ENCODE measurements at regions not wholly inside any gene's neighbourhood (a gene's known extent, or its start where the extent isn't known, plus 50 kb on each side); places are given as distances from the start of the nearest gene placed in this dataset.

- no peak for DNase-seq
Measured at GRCh38 chr5:164553851-164554250, 1048.4 kb downstream of the MAT2B start.

- DNase-seq, result no peak
Measured at GRCh38 chr5:164555809-164556208, 1050.4 kb downstream of the MAT2B start.

- no peak for DNase-seq
Measured at GRCh38 chr5:164560216-164560615, 1054.8 kb downstream of the MAT2B start.

GRCh38 chr5:164561933-164562872 lies 1056.8 kb downstream of the MAT2B start:
- no peak for DNase-seq

- no peak for DNase-seq
Measured at GRCh38 chr5:164563370-164563769, 1058.0 kb downstream of the MAT2B start.

GRCh38 chr5:164573397-164573796 lies 1068.0 kb downstream of the MAT2B start:
- no peak for DNase-seq

- DNase-seq, result no peak
Measured at GRCh38 chr5:164577201-164577600, 1071.8 kb downstream of the MAT2B start.

GRCh38 chr5:164577742-164578141 lies 1072.3 kb downstream of the MAT2B start:
- DNase-seq, result no peak

GRCh38 chr5:164578401-164578800 lies 1073.0 kb downstream of the MAT2B start:
- DNase-seq, result no peak

GRCh38 chr5:164578911-164579310 lies 1073.5 kb downstream of the MAT2B start:
- DNase-seq, result no peak

GRCh38 chr5:164580155-164580554 lies 1074.7 kb downstream of the MAT2B start:
- DNase-seq, result no peak

- no peak for DNase-seq
Measured at GRCh38 chr5:164581889-164582288, 1076.5 kb downstream of the MAT2B start.

- no peak for DNase-seq
Measured at GRCh38 chr5:164593982-164594381, 1088.6 kb downstream of the MAT2B start.

- no peak for DNase-seq
Measured at GRCh38 chr5:164597293-164597900, 1092.0 kb downstream of the MAT2B start.

- DNase-seq, result no peak
Measured at GRCh38 chr5:164600274-164600673, 1094.9 kb downstream of the MAT2B start.

- DNase-seq, result no peak
Measured at GRCh38 chr5:164600929-164601535, 1095.6 kb downstream of the MAT2B start.

GRCh38 chr5:164608507-164608906 lies 1103.1 kb downstream of the MAT2B start:
- DNase-seq, result no peak

- DNase-seq, result no peak
Measured at GRCh38 chr5:164610374-164610773, 1105.0 kb downstream of the MAT2B start.

GRCh38 chr5:164614707-164615106 lies 1109.3 kb downstream of the MAT2B start:
- no peak for DNase-seq

GRCh38 chr5:164617290-164617689 lies 1111.9 kb downstream of the MAT2B start:
- no peak for DNase-seq

- DNase-seq, result no peak
Measured at GRCh38 chr5:164627021-164627420, 1121.6 kb downstream of the MAT2B start.

- no peak for DNase-seq
Measured at GRCh38 chr5:164636456-164636855, 1131.0 kb downstream of the MAT2B start.

GRCh38 chr5:164637931-164638521 lies 1132.6 kb downstream of the MAT2B start:
- no peak for DNase-seq

Measured in CD4-positive, alpha-beta T cell treated with Interleukin-17A for 1 hour (primary cell).